H9 (cell line): ENCODE measurements at regions not wholly inside any gene's neighbourhood (a gene's known extent, or its start where the extent isn't known, plus 50 kb on each side); places are given as distances from the start of the nearest gene placed in this dataset.

Source experiments
- DNase-seq: peaks from one replicate; pipeline ENCODE4 v3.0.0-alpha.2; 2017
- H2AFZ ChIP-seq: one replicate; pipeline ENCODE4 v1.6.1; 2013; ENCODE audit warnings: mild to moderate bottlenecking, low read length, control low read depth, moderate library complexity
- H2AK5ac ChIP-seq: 2 replicates; pipeline ENCODE4 v1.6.1; 2013; ENCODE audit warnings: low read length, control low read depth, mixed read lengths; ENCODE audit not compliant: insufficient read length
- H2BK120ac ChIP-seq: one replicate; pipeline ENCODE4 v1.6.1; 2013; ENCODE audit warnings: low read depth, mild to moderate bottlenecking, low read length, control low read depth, inconsistent platforms; ENCODE audit not compliant: poor library complexity, severe bottlenecking
- H2BK12ac ChIP-seq: 2 replicates; pipeline ENCODE4 v1.6.1; 2013; ENCODE audit warnings: low read length, control low read depth, mixed read lengths, low read depth; ENCODE audit not compliant: insufficient read length
- H2BK15ac ChIP-seq: 2 replicates; pipeline ENCODE4 v1.6.1; 2013; ENCODE audit warnings: low read depth, low read length, control low read depth
- H2BK20ac ChIP-seq: one replicate; pipeline ENCODE4 v1.6.1; 2013; ENCODE audit warnings: low read depth, mild to moderate bottlenecking, low read length, control low read depth, inconsistent platforms; ENCODE audit not compliant: poor library complexity, severe bottlenecking
- H2BK5ac ChIP-seq: 2 replicates; pipeline ENCODE4 v1.6.1; 2013; ENCODE audit warnings: low read length, control low read depth, mixed read lengths; ENCODE audit not compliant: insufficient read length
- H3K14ac ChIP-seq: 2 replicates; pipeline ENCODE4 v1.6.1; 2013; ENCODE audit warnings: low read length, control low read depth; ENCODE audit not compliant: insufficient read depth
- H3K18ac ChIP-seq: 2 replicates; pipeline ENCODE4 v1.6.1; 2013; ENCODE audit warnings: low read depth, mild to moderate bottlenecking, mixed read lengths, low read length, control low read depth; ENCODE audit not compliant: insufficient read length
- H3K23ac ChIP-seq: 2 replicates; pipeline ENCODE4 v1.6.1; 2013; ENCODE audit warnings: low read length, control low read depth, mixed read lengths, low read depth; ENCODE audit not compliant: insufficient read length
- H3K23me2 ChIP-seq: 2 replicates; pipeline ENCODE4 v1.6.1; 2013; ENCODE audit warnings: low read depth, mild to moderate bottlenecking, mixed read lengths, low read length, control low read depth; ENCODE audit not compliant: insufficient read length, poor library complexity, severe bottlenecking
- H3K27ac ChIP-seq: 2 replicates; pipeline ENCODE4 v1.5.1; 2013; ENCODE audit warnings: low read length, control low read depth, mixed read lengths, low read depth; ENCODE audit not compliant: insufficient read length
- H3K27me3 ChIP-seq: 2 replicates; pipeline ENCODE4 v1.6.1; 2013; ENCODE audit warnings: low read length, control low read depth, inconsistent platforms; ENCODE audit not compliant: insufficient read depth
- H3K4ac ChIP-seq: 2 replicates; pipeline ENCODE4 v1.6.1; 2013; ENCODE audit warnings: low read depth, mild to moderate bottlenecking, control low read depth, inconsistent platforms, low read length, moderate library complexity
- H3K4me1 ChIP-seq: 2 replicates; pipeline ENCODE4 v1.6.1; 2013; ENCODE audit warnings: low read length, control low read depth, inconsistent platforms; ENCODE audit not compliant: insufficient read depth
- H3K4me2 ChIP-seq: 2 replicates; pipeline ENCODE4 v1.6.1; 2013; ENCODE audit warnings: low read length, control low read depth, mixed read lengths; ENCODE audit not compliant: insufficient read length, insufficient read depth
- H3K56ac ChIP-seq: 2 replicates; pipeline ENCODE4 v1.6.1; 2013; ENCODE audit warnings: low read depth, mild to moderate bottlenecking, mixed read lengths, low read length, control low read depth; ENCODE audit not compliant: insufficient read length
- H3K79me1 ChIP-seq: 2 replicates; pipeline ENCODE4 v1.6.1; 2013; ENCODE audit warnings: low read depth, mild to moderate bottlenecking, moderate library complexity, low read length, control low read depth, inconsistent platforms; ENCODE audit not compliant: insufficient read depth, poor library complexity, severe bottlenecking
- H3K79me2 ChIP-seq: 2 replicates; pipeline ENCODE4 v1.6.1; 2013; ENCODE audit warnings: low read length, control low read depth, inconsistent platforms; ENCODE audit not compliant: insufficient read depth
- H3K9ac ChIP-seq: 2 replicates; pipeline ENCODE4 v1.6.1; 2013; ENCODE audit warnings: low read length, control low read depth, mixed read lengths; ENCODE audit not compliant: insufficient read length; ENCODE audit errors: extremely low read depth
- H3K9me3 ChIP-seq: one replicate; pipeline ENCODE4 v1.6.1; 2013; ENCODE audit warnings: low read depth, low read length, inconsistent platforms; ENCODE audit not compliant: control insufficient read depth
- H3T11ph ChIP-seq: one replicate; pipeline ENCODE4 v1.6.1; 2013; ENCODE audit warnings: mild to moderate bottlenecking, low read length, control low read depth, inconsistent platforms
- H4K20me1 ChIP-seq: one replicate; pipeline ENCODE4 v1.6.1; 2013; ENCODE audit not compliant: control insufficient read depth, insufficient read length, insufficient read depth
- H4K5ac ChIP-seq: 2 replicates; pipeline ENCODE4 v1.6.1; 2013; ENCODE audit warnings: low read depth, mild to moderate bottlenecking, mixed read lengths, low read length, control low read depth; ENCODE audit not compliant: insufficient read length
- H4K8ac ChIP-seq: replicated peaks from 2 replicates; pipeline ENCODE4 v1.6.1; 2013; ENCODE audit warnings: low read length, control low read depth, mixed read lengths, low read depth; ENCODE audit not compliant: insufficient read length
- H4K91ac ChIP-seq: 2 replicates; pipeline ENCODE4 v1.6.1; 2013; ENCODE audit warnings: low read depth, mild to moderate bottlenecking, moderate library complexity, mixed read lengths, low read length, control low read depth; ENCODE audit not compliant: insufficient read length
- H3K27ac Mint-ChIP-seq, 3 experiments: 2 replicates in 2 of 3; 3 replicates in 1 of 3; pipeline ENCODE4 v1.8.0; 2020 to 2021; ENCODE audit warnings: mixed read lengths in 3 of 3, mild to moderate bottlenecking in 1 of 3, moderate library complexity in 1 of 3
- H3K27me3 Mint-ChIP-seq: 2 replicates; pipeline ENCODE4 v1.8.0; 2021; ENCODE audit warnings: low read depth, mild to moderate bottlenecking, moderate library complexity, mixed read lengths
- H3K36me3 Mint-ChIP-seq, 3 experiments: 2 replicates in 2 of 3; 3 replicates in 1 of 3; pipeline ENCODE4 v1.8.0; 2020 to 2021; ENCODE audit warnings: low read depth in 3 of 3, mixed read lengths in 3 of 3; ENCODE audit not compliant: insufficient read depth in 1 of 3
- H3K4me1 Mint-ChIP-seq, 2 experiments: 2 replicates each; pipeline ENCODE4 v1.8.0; 2020; ENCODE audit warnings: mixed read lengths in 2 of 2
- H3K4me3 Mint-ChIP-seq, 2 experiments: 2 replicates in 1 of 2; 3 replicates in 1 of 2; pipeline ENCODE4 v1.8.0; 2020 to 2021; ENCODE audit warnings: mild to moderate bottlenecking in 2 of 2, mixed read lengths in 2 of 2, moderate library complexity in 1 of 2
- H3K9me3 Mint-ChIP-seq, 2 experiments: 2 replicates in 1 of 2; 3 replicates in 1 of 2; pipeline ENCODE4 v1.8.0; 2020; ENCODE audit warnings: mild to moderate bottlenecking in 2 of 2, mixed read lengths in 2 of 2, moderate library complexity in 1 of 2
- CTCF ChIP-seq: fragments of 200-600 bp; sonication (generic); conservative IDR thresholded peaks from 3 replicates; pipeline ENCODE4 v1.8.0; 2021; ENCODE audit warnings: antibody characterized with exemption, mild to moderate bottlenecking
- WGBS: extraction: QIAGEN DNeasy Blood & Tissue Kit; methylation state at CpG from one replicate; pipeline ENCODE4 v1.1.7; 2013; ENCODE audit warnings: missing lambda C conversion rate, low lambda C conversion rate, mixed read lengths; ENCODE audit not compliant: insufficient read length; ENCODE audit errors: extremely low coverage; 5-methylcytosine and 5-hydroxymethylcytosine counted together

- no peak overlapping the region for H2BK5ac ChIP-seq
- H3K27ac ChIP-seq, result no peak overlapping the region
- H2BK120ac ChIP-seq, result no peak overlapping the region
- DNase-seq, result no peak
- no peak overlapping the region for H4K8ac ChIP-seq
- H3K79me2 ChIP-seq, result no peaks in the 10 kb centered on the region
- H2AFZ ChIP-seq, result no peak overlapping the region
- no peaks in the 10 kb centered on the region for H3K4me1 ChIP-seq
- Mint-ChIP-seq H3K9me3 (peaks cover 0 to 5% of the 10 kb centered on the region in 2 experiments; a peak in 3 of 5 replicates), H3K4me1 (no peaks in the 10 kb centered on the region), H3K4me3 (no peak overlapping the region), H3K36me3 (peaks cover 0 to 4% (median 0%) of the 10 kb centered on the region in 3 experiments; a peak in 1 of 7 replicates), H3K27ac (no peak overlapping the region), H3K27me3 (no peaks in the 10 kb centered on the region)
- H2BK20ac ChIP-seq, result no peak overlapping the region
- H3K4me2 ChIP-seq, result no peak overlapping the region
- no peaks in the 10 kb centered on the region for H3K9me3 ChIP-seq
- H3K56ac ChIP-seq, result no peak overlapping the region
- H4K20me1 ChIP-seq, result no peaks in the 10 kb centered on the region
- H2AK5ac ChIP-seq, result no peak overlapping the region
- H3K79me1 ChIP-seq, result no peaks in the 10 kb centered on the region
- no peak overlapping the region for H3K23ac ChIP-seq
- TF ChIP-seq CTCF, result no peak
- H3K4ac ChIP-seq, result no peak overlapping the region
- no peaks in the 10 kb centered on the region for H3K27me3 ChIP-seq
- no peak overlapping the region for H3K14ac ChIP-seq
- no peak overlapping the region for H2BK15ac ChIP-seq
- no peak overlapping the region for H3K18ac ChIP-seq
- H4K91ac ChIP-seq, result no peak overlapping the region
- no peak overlapping the region for H3T11ph ChIP-seq
- no peak overlapping the region for H2BK12ac ChIP-seq
- no peaks in the 10 kb centered on the region for H3K23me2 ChIP-seq
- no peak overlapping the region for H3K9ac ChIP-seq
- H4K5ac ChIP-seq, result no peak overlapping the region
- 100% methylated on average over 1 of the region's 2 CpGs for WGBS
These were observed 233.6 kb downstream of the PDHA2 start for GRCh38 chr4:96073461-96073860.
